IPS-20b (cell line): ENCODE measurements at regions not wholly inside any gene's neighbourhood (a gene's known extent, or its start where the extent isn't known, plus 50 kb on each side); places are given as distances from the start of the nearest gene placed in this dataset.

Experiments used
- H3K27ac ChIP-seq: one replicate; pipeline ENCODE4 v1.5.1; 2013; ENCODE audit warnings: low read length
- H3K27me3 ChIP-seq: 2 replicates; pipeline ENCODE4 v1.6.1; 2013; ENCODE audit warnings: mild to moderate bottlenecking, low read length, inconsistent platforms; ENCODE audit not compliant: insufficient read depth
- H3K36me3 ChIP-seq: 2 replicates; pipeline ENCODE4 v1.6.1; 2013; ENCODE audit warnings: low read depth, mild to moderate bottlenecking, inconsistent platforms, low read length, moderate library complexity; ENCODE audit not compliant: insufficient read depth
- H3K4me1 ChIP-seq: 2 replicates; pipeline ENCODE4 v1.6.1; 2013; ENCODE audit warnings: mild to moderate bottlenecking, control low read depth, inconsistent platforms, low read length, moderate library complexity; ENCODE audit not compliant: insufficient read depth
- H3K4me3 ChIP-seq: 2 replicates; pipeline ENCODE4 v1.5.1; 2013; ENCODE audit warnings: mild to moderate bottlenecking, low read length, inconsistent platforms
- H3K9ac ChIP-seq: 2 replicates; pipeline ENCODE4 v1.6.1; 2013; ENCODE audit warnings: low read depth, mild to moderate bottlenecking, inconsistent platforms, low read length, moderate library complexity
- H3K9me3 ChIP-seq: 2 replicates; pipeline ENCODE4 v1.6.1; 2013; ENCODE audit warnings: mild to moderate bottlenecking, low read depth, low read length, inconsistent platforms; ENCODE audit not compliant: insufficient read depth

DNA sequence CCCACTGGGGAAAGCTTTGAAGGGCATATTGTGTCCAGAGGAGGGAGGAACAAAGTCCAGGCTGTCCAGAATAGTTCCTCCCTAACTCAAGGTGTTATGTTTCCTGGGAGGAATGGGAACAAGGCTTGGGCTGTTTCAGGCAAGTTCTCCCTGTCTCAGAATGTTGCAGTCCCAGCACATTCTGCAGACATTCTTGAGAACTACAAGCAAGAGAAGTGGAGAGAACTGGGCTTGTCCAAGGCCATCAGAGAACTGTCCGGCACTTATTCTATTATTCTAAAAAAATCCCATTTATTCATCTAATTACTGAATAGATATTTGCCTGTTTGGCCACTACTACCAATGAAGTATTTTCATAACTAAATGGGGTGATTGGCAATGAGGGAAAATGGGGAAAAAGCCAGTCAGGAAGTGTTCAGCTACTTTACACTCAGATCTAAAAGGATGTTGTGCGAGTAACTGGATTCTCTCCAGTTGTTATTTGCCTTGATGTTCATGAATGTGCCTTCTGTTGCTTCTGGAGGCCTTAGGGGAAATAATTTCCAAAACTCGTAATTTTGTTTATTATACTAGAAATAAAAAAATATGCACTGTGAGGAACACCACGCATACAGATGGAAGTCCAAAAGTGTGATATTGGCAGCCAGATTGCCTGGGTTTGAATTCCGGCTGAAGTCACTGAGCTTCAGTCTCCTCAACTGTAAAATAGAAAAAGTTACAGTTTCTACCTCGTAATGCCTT is 300.1 kb upstream of the RND3 start:
- H3K9ac ChIP-seq: no peak overlapping the region
- no peaks in the 10 kb centered on the region for H3K36me3 ChIP-seq
- no peak overlapping the region for H3K27ac ChIP-seq
- H3K27me3 ChIP-seq: no peaks in the 10 kb centered on the region
- H3K9me3 ChIP-seq: peaks cover 9% of the 10 kb centered on the region; the same call in 1 of the 2 replicates
- no peaks in the 10 kb centered on the region for H3K4me1 ChIP-seq
- H3K4me3 ChIP-seq: no peak overlapping the region

DNA sequence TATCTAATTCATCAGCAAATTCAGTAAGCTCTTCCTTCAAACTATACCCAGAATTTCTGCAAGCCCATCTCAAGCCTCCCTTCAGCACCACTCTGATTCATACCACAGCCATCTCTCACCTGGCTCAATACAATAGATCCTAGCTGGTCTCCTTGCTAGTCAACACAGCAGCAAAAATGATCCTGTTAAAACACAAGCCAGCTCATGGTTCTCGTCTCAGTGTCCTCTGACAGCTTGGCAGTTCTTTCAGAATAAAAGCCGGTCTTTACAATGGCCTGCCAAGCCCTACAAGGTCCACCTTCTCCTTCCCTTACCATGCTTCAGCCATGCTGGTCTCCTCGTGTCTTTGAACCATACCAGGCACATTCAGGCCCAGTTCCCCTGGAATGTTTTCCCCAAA is 296.9 kb upstream of the RND3 start:
- no peaks in the 10 kb centered on the region for H3K36me3 ChIP-seq
- H3K27ac ChIP-seq: no peak overlapping the region
- H3K4me1 ChIP-seq: no peaks in the 10 kb centered on the region
- H3K27me3 ChIP-seq: no peaks in the 10 kb centered on the region
- H3K9me3 ChIP-seq: no peaks in the 10 kb centered on the region
- no peak overlapping the region for H3K9ac ChIP-seq
- H3K4me3 ChIP-seq: no peak overlapping the region

DNA sequence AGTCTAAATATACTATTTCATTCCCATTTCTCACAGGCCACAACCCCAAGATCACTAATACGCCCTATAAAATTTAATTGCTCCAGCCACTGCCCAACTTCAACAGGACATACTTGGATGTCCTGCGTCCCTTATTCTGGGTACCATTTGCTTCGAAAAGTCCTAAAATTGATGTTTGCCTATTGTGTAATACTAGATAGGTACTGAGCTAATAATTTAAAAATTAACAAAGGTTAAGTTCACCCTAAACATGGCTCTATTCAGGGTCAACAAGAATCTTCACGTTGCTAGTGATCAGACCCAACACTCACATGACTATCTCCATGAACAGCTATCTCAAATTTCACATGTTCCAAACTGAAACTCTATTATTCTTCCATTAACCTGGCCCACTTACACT is 296.4 kb upstream of the RND3 start:
- no peak overlapping the region for H3K4me3 ChIP-seq
- H3K36me3 ChIP-seq: no peaks in the 10 kb centered on the region
- no peak overlapping the region for H3K27ac ChIP-seq
- no peak overlapping the region for H3K9ac ChIP-seq
- no peaks in the 10 kb centered on the region for H3K4me1 ChIP-seq
- no peaks in the 10 kb centered on the region for H3K9me3 ChIP-seq
- no peaks in the 10 kb centered on the region for H3K27me3 ChIP-seq

DNA sequence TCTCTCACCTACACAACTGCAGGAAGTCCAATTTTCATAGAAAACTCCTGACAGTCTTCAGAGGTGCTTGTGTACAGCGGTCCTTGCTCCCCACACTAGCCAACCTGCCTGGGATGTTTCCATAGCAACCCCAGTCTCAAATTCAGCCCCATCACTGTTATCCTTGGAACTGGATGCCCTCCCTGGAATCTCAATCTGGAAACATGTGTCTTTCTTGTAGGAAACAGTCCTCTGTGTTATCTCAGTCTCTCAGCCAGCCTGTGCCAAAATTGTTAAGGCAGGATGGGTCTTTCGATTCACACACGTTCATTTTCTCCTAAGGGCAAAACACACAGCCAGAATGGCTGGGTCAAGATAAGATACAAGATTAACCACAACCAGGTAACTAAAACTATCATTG is 295.5 kb upstream of the RND3 start:
- Histone ChIP-seq H3K9ac (no peak overlapping the region), H3K4me1 (peaks cover 3% of the 10 kb centered on the region; the same call in 1 of the 2 replicates), H3K27me3 (no peaks in the 10 kb centered on the region), H3K4me3 (no peak overlapping the region), H3K27ac (no peak overlapping the region), H3K36me3 (no peaks in the 10 kb centered on the region), H3K9me3 (no peaks in the 10 kb centered on the region)

DNA sequence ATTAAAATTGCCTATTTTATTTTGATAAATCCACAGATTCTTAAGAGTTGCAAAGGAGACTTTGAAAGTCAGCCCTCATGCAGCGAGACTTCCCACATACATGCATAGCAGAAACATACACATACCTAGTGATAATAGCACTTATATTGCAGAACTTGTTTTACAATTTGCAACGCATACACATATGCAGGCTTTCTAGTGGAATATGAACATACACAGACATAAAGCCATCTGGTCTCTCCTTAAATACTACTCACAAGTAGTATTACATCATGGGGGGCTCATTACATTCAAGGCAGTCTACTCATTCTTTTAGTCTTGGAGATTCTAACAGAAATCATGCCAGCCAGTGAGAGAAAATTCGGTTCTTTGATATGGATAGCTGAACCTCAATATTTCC is 295.1 kb upstream of the RND3 start:
- H3K9ac ChIP-seq: no peak overlapping the region
- H3K36me3 ChIP-seq: no peaks in the 10 kb centered on the region
- H3K4me3 ChIP-seq: no peak overlapping the region
- H3K9me3 ChIP-seq: no peaks in the 10 kb centered on the region
- peaks cover 3% of the 10 kb centered on the region; the same call in 1 of the 2 replicates for H3K4me1 ChIP-seq
- H3K27me3 ChIP-seq: no peaks in the 10 kb centered on the region
- H3K27ac ChIP-seq: no peak overlapping the region

DNA sequence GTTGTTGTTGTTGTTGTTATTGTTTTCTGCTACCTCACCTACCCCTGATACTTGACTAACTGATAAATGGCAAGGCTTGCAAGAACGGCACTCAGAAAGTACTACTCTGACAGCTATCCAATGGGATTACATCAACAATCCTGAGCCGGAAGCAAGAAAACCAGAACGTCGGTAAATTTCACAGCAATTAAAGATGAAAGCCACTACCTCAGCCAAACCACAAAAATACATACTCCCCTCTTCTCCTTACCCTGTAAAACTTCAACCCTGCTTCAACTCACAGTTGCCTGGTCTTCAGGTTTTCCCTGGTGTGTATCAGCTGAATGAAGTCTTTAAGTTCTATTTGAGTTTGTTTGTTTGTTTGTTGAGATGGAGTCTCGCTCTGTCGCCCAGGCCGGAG is 293.7 kb upstream of the RND3 start:
- Histone ChIP-seq H3K4me1 (peaks cover 3% of the 10 kb centered on the region; the same call in 1 of the 2 replicates), H3K9ac (no peak overlapping the region), H3K9me3 (no peaks in the 10 kb centered on the region), H3K27ac (no peak overlapping the region), H3K36me3 (no peaks in the 10 kb centered on the region), H3K4me3 (no peak overlapping the region), H3K27me3 (no peaks in the 10 kb centered on the region)

DNA sequence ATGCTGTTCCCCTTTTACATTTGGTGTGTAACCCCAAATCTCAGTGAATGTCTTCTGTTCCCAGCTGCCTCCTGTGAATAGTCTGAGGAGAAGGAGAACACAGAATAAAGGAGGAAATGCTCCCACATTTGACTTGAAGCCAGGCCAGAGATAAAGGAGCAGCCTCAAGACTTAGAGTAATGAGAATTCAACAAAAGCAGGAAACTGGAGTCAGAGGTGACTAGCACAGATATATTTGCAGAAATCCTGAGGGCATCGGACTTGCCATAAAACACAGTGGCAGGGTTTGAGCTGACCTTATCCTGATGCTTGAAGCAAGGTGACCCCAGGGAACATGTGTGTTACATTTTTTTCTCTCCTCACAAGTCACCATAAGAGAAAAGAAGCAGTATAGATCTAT is 291.4 kb upstream of the RND3 start:
- no peaks in the 10 kb centered on the region for H3K9me3 ChIP-seq
- peaks cover 3% of the 10 kb centered on the region; the same call in 1 of the 2 replicates for H3K4me1 ChIP-seq
- H3K27ac ChIP-seq: no peak overlapping the region

DNA sequence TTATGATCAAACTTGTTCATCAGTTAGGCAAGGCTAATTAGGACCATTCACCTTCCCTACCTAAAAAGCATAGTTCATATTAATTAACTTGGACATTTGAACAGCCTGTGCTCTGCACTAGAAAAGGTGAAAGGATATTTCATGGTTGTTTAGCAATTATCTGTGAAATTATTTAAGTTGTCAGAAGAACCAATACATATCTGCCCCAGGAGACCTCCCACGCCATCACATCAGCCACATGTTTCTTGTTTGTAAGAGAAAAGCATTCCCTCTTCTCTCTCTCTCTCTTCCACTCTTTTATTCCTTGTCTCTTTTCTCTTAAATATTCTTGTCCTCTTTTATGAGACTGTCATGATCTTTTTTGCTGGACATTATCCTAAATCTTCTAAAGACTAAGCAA is 282.0 kb upstream of the RND3 start:
- H3K27ac ChIP-seq: no peak overlapping the region
- H3K9me3 ChIP-seq: no peaks in the 10 kb centered on the region
- H3K4me1 ChIP-seq: no peaks in the 10 kb centered on the region
- H3K36me3 ChIP-seq: no peaks in the 10 kb centered on the region
- H3K9ac ChIP-seq: no peak overlapping the region
- no peak overlapping the region for H3K4me3 ChIP-seq
- H3K27me3 ChIP-seq: no peaks in the 10 kb centered on the region

More for the DNA sequence above, 291.4 kb upstream of the RND3 start:
- no peak overlapping the region for H3K4me3 ChIP-seq
- no peaks in the 10 kb centered on the region for H3K27me3 ChIP-seq
- H3K36me3 ChIP-seq: no peaks in the 10 kb centered on the region
- no peak overlapping the region for H3K9ac ChIP-seq

DNA sequence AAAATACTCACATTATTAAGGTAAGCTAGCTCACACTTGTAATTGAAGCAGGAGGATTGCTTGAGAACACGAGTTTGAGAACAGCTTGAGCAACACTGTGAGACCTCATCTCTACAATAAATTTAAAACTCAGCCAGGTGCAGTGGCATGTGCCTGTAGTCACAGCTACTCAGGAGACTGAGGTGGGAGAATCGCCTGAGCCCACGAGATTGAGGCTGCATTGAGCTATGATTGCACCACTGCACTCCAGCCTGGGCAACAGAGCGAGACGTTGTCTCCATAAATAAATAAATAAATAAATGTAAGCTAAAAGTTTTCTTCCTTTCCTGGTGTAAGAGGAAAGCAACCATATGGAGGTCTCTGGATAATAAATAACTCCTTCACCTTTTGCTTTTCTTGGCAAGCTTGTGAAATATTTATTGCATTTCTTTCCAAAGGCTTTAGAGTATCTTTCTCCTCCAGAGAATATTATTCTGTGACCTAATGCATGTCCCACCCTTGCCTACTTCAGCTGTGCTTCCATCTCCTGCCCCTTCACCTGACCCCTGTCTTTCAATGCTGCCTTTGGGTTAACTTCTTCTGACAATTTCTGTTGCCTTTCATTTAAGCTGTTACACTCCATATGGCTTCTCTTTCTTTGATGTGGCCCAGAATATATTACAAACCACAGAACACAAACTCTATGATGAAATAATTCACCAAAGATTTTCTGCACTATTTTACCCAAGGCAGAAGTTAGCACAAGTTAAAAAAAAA is 280.7 kb upstream of the RND3 start:
- H3K4me3 ChIP-seq: no peak overlapping the region
- H3K27me3 ChIP-seq: no peaks in the 10 kb centered on the region
- no peaks in the 10 kb centered on the region for H3K4me1 ChIP-seq
- H3K36me3 ChIP-seq: no peaks in the 10 kb centered on the region
- H3K27ac ChIP-seq: no peak overlapping the region
- no peak overlapping the region for H3K9ac ChIP-seq
- H3K9me3 ChIP-seq: no peaks in the 10 kb centered on the region

DNA sequence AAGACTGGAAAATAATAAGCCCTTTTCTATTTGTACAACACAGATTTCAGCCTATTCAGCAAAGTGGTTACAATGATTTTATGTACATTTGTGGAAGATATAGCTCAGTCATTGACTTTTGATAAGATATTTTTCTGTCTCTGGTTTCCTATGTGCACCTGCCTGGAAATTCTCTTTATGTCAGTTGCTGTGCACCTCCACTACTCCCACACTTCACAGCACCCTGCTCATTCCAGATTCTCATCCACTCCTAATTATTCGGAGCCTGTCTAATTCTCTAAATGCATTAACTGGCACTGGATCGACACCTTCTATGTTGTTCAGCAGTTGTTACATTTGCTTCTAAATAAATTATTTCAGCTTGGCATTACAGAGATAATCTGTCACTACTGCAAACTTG is 275.1 kb upstream of the RND3 start:
- no peak overlapping the region for H3K9ac ChIP-seq
- H3K27ac ChIP-seq: no peak overlapping the region
- H3K4me1 ChIP-seq: peaks cover 7% of the 10 kb centered on the region; the same call in 1 of the 2 replicates

DNA sequence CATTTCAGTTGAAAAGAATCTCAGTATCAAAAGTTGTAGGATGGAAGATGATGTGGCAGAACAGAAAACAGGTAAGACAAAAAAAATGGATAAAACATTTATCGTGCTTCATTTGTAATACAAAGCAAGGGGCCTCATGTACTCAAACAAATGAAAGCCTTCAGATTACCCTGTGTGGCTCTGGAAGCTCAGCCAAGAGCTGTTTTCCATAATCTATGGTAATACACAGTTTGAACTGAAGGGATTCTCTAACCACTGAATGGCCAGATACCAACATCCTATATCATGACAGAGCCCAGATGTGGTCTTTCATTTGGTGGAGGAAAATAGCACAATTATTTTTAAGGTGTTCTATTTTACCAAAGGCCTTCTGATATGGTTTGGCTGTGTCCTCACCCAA is 272.1 kb upstream of the RND3 start:
- Histone ChIP-seq H3K27ac (no peak overlapping the region), H3K36me3 (no peaks in the 10 kb centered on the region), H3K9ac (no peak overlapping the region), H3K4me1 (peaks cover 11% of the 10 kb centered on the region; the same call in 1 of the 2 replicates), H3K4me3 (no peak overlapping the region), H3K27me3 (no peaks in the 10 kb centered on the region), H3K9me3 (peaks cover 4% of the 10 kb centered on the region)

More for the DNA sequence above, 275.1 kb upstream of the RND3 start:
- Histone ChIP-seq H3K4me3 (no peak overlapping the region), H3K27me3 (no peaks in the 10 kb centered on the region), H3K9me3 (peaks cover 4% of the 10 kb centered on the region), H3K36me3 (no peaks in the 10 kb centered on the region)

DNA sequence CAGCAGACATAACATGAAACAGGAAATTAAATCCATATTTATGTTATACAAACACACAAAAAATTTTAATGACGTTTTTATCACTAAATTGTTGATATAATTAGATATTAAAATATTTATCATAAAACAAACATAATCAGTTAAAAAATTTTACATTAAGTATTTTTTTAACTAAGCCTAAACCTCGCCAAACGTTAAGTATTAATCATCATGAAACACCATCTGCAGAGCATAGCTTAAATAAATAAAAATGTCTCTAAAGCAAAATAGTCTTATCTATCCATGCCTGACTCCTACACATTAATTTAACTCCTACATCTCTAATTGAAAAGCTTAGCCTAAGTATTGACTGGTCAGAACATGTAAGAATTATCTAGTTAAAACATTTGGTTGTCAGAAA is 271.6 kb upstream of the RND3 start:
- H3K27me3 ChIP-seq: no peaks in the 10 kb centered on the region
- H3K27ac ChIP-seq: no peak overlapping the region
- H3K9me3 ChIP-seq: peaks cover 4% of the 10 kb centered on the region
- no peak overlapping the region for H3K4me3 ChIP-seq
- H3K36me3 ChIP-seq: no peaks in the 10 kb centered on the region
- H3K4me1 ChIP-seq: peaks cover 11% of the 10 kb centered on the region; the same call in 1 of the 2 replicates
- no peak overlapping the region for H3K9ac ChIP-seq
